ENCODE measurements at regions not wholly inside any gene's neighbourhood (a gene's known extent, or its start where the extent isn't known, plus 50 kb on each side); places are given as distances from the start of the nearest gene placed in this dataset.

GRCh38 chr18:61239051-61239450 is 94.2 kb upstream of the CDH20 start:
- Histone ChIP-seq H3K27me3 (ENCODE audit: insufficient read depth, low read length) (no peaks in the 10 kb centered on the region), H2AFZ (ENCODE audit: low read length) (no peak overlapping the region), H3K9me3 (ENCODE audit: low read length) (no peaks in the 10 kb centered on the region), H3K9ac (ENCODE audit: low read length) (no peak overlapping the region), H3K79me2 (ENCODE audit: insufficient read depth, low read length) (no peaks in the 10 kb centered on the region), H3K36me3 (ENCODE audit: insufficient read depth, low read length) (no peaks in the 10 kb centered on the region), H3K9me2 (ENCODE audit: low read depth, low read length) (no peaks in the 10 kb centered on the region), H3K4me1 (ENCODE audit: insufficient read depth, low read length, severe bottlenecking) (no peaks in the 10 kb centered on the region), H3F3A (ENCODE audit: insufficient read depth, low read length) (no peaks in the 10 kb centered on the region), H3K27ac (ENCODE audit: low read depth, low read length, poor library complexity, severe bottlenecking) (no peak overlapping the region), H3K4me2 (ENCODE audit: low read length) (no peak overlapping the region), H3K4me3 (ENCODE audit: low read depth, low read length, poor library complexity, severe bottlenecking) (no peak overlapping the region), H4K20me1 (ENCODE audit: insufficient read depth, low read length) (no peaks in the 10 kb centered on the region)
- TF ChIP-seq EZH2 (IDR thresholded peaks at IDR 0.05; ENCODE audit: borderline replicate concordance, low read length) (no peak), CTCF (IDR thresholded peaks at IDR 0.05; ENCODE audit: low read length) (no peak)

GRCh38 chr18:61241260-61241853 is 91.9 kb upstream of the CDH20 start:
- H4K20me1 ChIP-seq (ENCODE audit: insufficient read depth, low read length): no peaks in the 10 kb centered on the region
- no peak for TF ChIP-seq CTCF (IDR thresholded peaks at IDR 0.05; ENCODE audit: low read length)
- no peak for TF ChIP-seq EZH2 (IDR thresholded peaks at IDR 0.05; ENCODE audit: borderline replicate concordance, low read length)
- H3F3A ChIP-seq (ENCODE audit: insufficient read depth, low read length): no peaks in the 10 kb centered on the region
- no peak overlapping the region for H3K4me3 ChIP-seq (ENCODE audit: low read depth, low read length, poor library complexity, severe bottlenecking)
- H3K79me2 ChIP-seq (ENCODE audit: insufficient read depth, low read length): no peaks in the 10 kb centered on the region
- H3K9me3 ChIP-seq (ENCODE audit: low read length): no peaks in the 10 kb centered on the region
- H3K9ac ChIP-seq (ENCODE audit: low read length): no peak overlapping the region
- H3K9me2 ChIP-seq (ENCODE audit: low read depth, low read length): no peaks in the 10 kb centered on the region
- no peak overlapping the region for H2AFZ ChIP-seq (ENCODE audit: low read length)
- no peaks in the 10 kb centered on the region for H3K27me3 ChIP-seq (ENCODE audit: insufficient read depth, low read length)
- H3K4me1 ChIP-seq (ENCODE audit: insufficient read depth, low read length, severe bottlenecking): no peaks in the 10 kb centered on the region
- no peaks in the 10 kb centered on the region for H3K36me3 ChIP-seq (ENCODE audit: insufficient read depth, low read length)
- H3K4me2 ChIP-seq (ENCODE audit: low read length): no peak overlapping the region
- no peak overlapping the region for H3K27ac ChIP-seq (ENCODE audit: low read depth, low read length, poor library complexity, severe bottlenecking)

- Histone ChIP-seq H4K20me1 (ENCODE audit: insufficient read depth, low read length) (no peaks in the 10 kb centered on the region), H3K27me3 (ENCODE audit: insufficient read depth, low read length) (no peaks in the 10 kb centered on the region), H3K4me3 (ENCODE audit: low read depth, low read length, poor library complexity, severe bottlenecking) (no peak overlapping the region), H3K4me1 (ENCODE audit: insufficient read depth, low read length, severe bottlenecking) (no peaks in the 10 kb centered on the region), H3K9me2 (ENCODE audit: low read depth, low read length) (no peaks in the 10 kb centered on the region), H3K79me2 (ENCODE audit: insufficient read depth, low read length) (no peaks in the 10 kb centered on the region), H3K9ac (ENCODE audit: low read length) (no peak overlapping the region), H3K9me3 (ENCODE audit: low read length) (no peaks in the 10 kb centered on the region), H3K36me3 (ENCODE audit: insufficient read depth, low read length) (no peaks in the 10 kb centered on the region), H3F3A (ENCODE audit: insufficient read depth, low read length) (no peaks in the 10 kb centered on the region), H2AFZ (ENCODE audit: low read length) (no peak overlapping the region), H3K27ac (ENCODE audit: low read depth, low read length, poor library complexity, severe bottlenecking) (no peak overlapping the region), H3K4me2 (ENCODE audit: low read length) (no peak overlapping the region)
- TF ChIP-seq EZH2 (IDR thresholded peaks at IDR 0.05; ENCODE audit: borderline replicate concordance, low read length) (no peak), CTCF (IDR thresholded peaks at IDR 0.05; ENCODE audit: low read length) (no peak)
Observed at GRCh38 chr18:61244632-61245031, 88.6 kb upstream of the CDH20 start.

All from OCI-LY1 (cell line).